GDM1 (cell line): ENCODE measurements at regions not wholly inside any gene's neighbourhood (a gene's known extent, or its start where the extent isn't known, plus 50 kb on each side); places are given as distances from the start of the nearest gene placed in this dataset.
"Not testable (repeated sequence)": the region's sequence is repeated elsewhere in the genome, so short reads cannot be mapped to it uniquely, and the experiment has no call there.

Experiments used
- DNase-seq: peaks from one replicate; lab custom pipeline; 2025; lab: John Stamatoyannopoulos, UW

GRCh38 chr2:155022531-155022930 lies 324.0 kb downstream of the KCNJ3 start:
- DNase-seq = no peak

- DNase-seq = no peak
Observed at GRCh38 chr2:155021618-155022017, 323.1 kb downstream of the KCNJ3 start.

GRCh38 chr2:155020246-155020645 lies 321.8 kb downstream of the KCNJ3 start:
- no peak for DNase-seq

- no peak for DNase-seq
Observed at GRCh38 chr2:155010925-155011324, 312.4 kb downstream of the KCNJ3 start.

- no peak for DNase-seq
Observed at GRCh38 chr2:154995361-154995760, 296.9 kb downstream of the KCNJ3 start.

- no peak for DNase-seq
Observed at GRCh38 chr2:154992826-154993225, 294.3 kb downstream of the KCNJ3 start.

GRCh38 chr2:154978710-154979109 lies 280.2 kb downstream of the KCNJ3 start:
- DNase-seq = no peak

- no peak for DNase-seq
Observed at GRCh38 chr2:154978244-154978643, 279.7 kb downstream of the KCNJ3 start.

- DNase-seq = no peak
Observed at GRCh38 chr2:154974041-154974440, 275.5 kb downstream of the KCNJ3 start.

- no peak for DNase-seq
Observed at GRCh38 chr2:154963511-154963910, 265.0 kb downstream of the KCNJ3 start.

- no peak for DNase-seq
Observed at GRCh38 chr2:154961676-154962075, 263.2 kb downstream of the KCNJ3 start.

GRCh38 chr2:154960802-154961583 lies 262.5 kb downstream of the KCNJ3 start:
- DNase-seq = no peak

GRCh38 chr2:154952346-154952980 lies 254.0 kb downstream of the KCNJ3 start:
- DNase-seq = no peak

GRCh38 chr2:154947416-154947815 lies 248.9 kb downstream of the KCNJ3 start:
- not testable (repeated sequence) for DNase-seq

GRCh38 chr2:154945984-154946383 lies 247.5 kb downstream of the KCNJ3 start:
- no peak for DNase-seq

- no peak for DNase-seq
Observed at GRCh38 chr2:154941379-154941778, 242.9 kb downstream of the KCNJ3 start.

- DNase-seq = no peak
Observed at GRCh38 chr2:154934213-154934612, 235.7 kb downstream of the KCNJ3 start.

GRCh38 chr2:154924531-154924930 lies 226.0 kb downstream of the KCNJ3 start:
- no peak for DNase-seq

GRCh38 chr2:154914561-154914960 lies 216.1 kb downstream of the KCNJ3 start:
- DNase-seq = peak; percentile 53

- no peak for DNase-seq
Observed at GRCh38 chr2:154912215-154912614, 213.7 kb downstream of the KCNJ3 start.

- DNase-seq = no peak
Observed at GRCh38 chr2:154911729-154912128, 213.2 kb downstream of the KCNJ3 start.

- no peak for DNase-seq
Observed at GRCh38 chr2:154910701-154911100, 212.2 kb downstream of the KCNJ3 start.

- no peak for DNase-seq
Observed at GRCh38 chr2:154908327-154908726, 209.8 kb downstream of the KCNJ3 start.
